ENCODE measurements at regions not wholly inside any gene's neighbourhood (a gene's known extent, or its start where the extent isn't known, plus 50 kb on each side); places are given as distances from the start of the nearest gene placed in this dataset.

DNA sequence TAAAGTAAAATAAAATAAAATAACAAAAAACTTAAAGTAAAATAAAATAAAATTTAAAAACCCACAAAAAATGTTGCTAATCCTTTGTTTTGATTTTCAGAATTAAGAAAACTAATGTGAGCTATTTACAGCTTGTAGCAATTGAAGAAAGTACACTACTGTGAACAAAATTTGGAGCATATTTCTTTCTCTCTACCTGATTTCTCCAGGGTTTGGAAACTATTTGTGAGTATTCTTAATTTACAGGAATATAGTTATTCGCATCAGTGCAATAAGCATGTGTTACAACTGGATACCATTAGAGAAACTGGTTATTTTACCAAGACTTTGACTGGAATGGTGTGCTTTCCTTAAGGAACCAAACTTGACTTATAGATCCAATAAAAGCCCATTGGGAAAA lies 86.1 kb upstream of the CNOT2 start:
- no peak for DNase-seq

DNA sequence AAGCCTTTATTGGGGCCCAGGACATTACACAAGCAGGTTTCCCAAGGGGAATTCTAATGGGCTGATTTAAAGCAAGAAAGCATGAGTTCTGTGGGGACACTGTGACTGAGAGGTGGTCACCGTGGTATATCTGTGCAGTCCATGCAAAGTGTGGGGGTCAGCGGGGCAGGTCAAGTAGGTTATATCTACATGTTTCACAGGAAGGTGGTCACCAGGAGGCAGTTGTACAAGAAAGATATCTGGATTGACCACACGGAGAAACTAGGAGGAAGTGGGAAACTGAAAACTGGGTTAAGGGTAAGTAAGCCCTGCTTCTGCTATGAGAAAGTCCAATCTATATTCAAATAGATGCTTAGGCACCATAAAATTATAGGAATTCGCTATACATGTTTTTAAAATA lies 77.8 kb upstream of the CNOT2 start:
- no peak for DNase-seq

DNA sequence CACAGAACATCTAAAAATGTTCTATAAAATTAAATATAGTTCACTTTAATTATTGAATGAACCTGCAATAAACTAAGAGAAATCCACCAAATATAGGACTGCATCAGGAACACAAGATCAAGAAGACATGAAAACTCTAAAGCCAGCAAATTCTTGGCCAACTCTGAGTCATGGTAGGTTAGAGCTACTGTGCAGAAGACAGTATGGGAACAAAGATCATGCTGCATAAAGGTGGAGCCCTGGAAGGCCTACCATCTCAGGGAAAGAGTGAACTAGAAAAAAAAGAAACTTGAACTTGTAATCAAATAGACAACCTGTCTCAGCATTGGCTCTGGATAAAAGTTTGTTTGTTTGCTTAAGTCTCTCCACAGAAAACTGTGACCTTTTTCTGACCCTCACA lies 66.9 kb upstream of the CNOT2 start:
- DNase-seq: no peak

DNA sequence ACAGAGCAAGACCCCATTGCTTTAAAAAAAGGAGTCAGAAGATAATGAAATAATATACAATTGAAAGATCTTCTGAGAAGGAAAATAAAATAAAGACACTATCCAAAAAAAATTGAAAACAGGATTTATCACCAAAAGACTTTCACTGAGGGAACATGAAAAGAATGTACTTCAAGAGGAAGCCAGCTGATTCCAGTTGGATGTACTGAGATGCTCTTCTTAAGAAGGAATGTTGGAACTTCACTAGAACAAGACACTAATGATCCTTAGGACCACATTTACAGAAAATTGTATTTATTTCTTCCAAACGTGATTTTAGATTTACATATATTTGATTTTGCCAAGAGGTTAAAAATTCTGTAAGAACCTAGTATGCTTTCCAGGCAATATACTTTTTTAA lies 65.6 kb upstream of the CNOT2 start:
- no peak for DNase-seq

DNA sequence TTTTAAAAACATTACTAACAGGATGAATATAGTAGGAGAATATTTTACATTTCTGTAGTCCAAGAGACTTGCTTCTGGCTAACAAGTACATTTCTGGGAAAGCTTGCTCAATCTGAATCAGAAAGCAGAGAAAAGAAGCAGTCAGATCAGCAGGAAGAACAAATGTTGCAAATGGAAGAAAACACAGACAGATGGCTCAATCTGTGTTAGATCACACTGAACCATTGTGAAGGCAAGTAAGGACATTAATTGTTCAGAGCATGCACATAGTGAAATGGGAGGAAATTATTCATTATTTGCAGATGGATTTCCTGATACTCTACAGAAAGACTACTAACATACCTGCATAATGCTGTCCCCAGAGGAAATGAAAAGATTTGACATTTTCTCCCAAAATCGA lies 65.2 kb upstream of the CNOT2 start:
- no peak for DNase-seq

DNA sequence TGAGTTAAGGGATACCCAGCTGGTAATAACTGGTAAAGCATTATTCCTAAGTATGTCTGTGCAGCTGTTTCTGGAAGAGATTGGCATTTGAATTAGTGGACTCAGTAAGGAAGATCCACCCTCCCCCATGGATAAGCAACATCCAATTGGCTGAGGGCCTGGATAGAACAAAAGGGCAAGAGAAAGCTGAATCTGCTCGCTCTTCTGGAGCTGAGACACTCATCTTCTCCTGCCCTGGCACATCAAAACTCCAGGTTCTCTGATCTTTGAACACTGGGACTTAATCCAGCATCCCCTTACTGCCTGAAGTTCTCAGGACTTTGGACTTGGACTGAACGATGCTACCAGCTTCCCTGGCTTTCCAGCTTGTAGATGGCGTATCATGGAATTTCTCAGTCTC lies 63.1 kb upstream of the CNOT2 start:
- no peak for DNase-seq

DNA sequence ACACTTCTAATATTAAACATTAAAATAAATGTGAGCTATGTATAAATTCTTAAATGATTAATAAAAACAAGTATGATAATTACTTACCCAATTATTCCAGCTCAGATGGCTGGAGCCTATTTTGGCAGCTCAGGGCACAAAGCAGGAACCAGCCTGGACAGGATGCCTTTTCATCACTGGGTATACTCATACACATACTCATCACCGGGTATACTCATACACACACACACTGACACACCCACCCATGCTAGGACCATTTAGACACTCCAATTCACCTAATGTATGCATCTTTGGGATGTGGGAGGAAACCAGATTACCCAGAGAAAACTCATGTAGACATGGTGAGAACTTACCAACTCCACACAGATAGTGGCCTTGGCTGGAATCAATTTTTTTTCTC lies 57.9 kb upstream of the CNOT2 start:
- no peak for DNase-seq

DNA sequence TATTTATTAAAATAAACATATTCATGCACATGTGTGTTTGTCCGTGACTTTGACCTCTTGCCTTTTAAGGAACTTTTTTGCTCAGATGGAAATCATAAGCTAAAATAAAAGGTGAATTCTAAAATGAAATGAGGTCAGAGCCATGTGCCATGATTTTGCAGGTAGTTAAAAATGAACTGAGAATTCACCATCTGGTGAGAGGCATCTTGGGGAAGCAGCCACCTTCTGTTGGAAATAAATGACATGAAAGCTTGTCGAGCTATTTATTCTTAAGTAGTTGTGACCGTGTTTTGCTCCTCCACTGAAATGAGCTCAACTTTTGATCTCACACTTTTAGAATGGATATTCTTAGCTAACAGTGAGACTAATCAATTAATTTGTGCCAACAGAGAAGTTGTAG lies 56.8 kb upstream of the CNOT2 start:
- no peak for DNase-seq

DNA sequence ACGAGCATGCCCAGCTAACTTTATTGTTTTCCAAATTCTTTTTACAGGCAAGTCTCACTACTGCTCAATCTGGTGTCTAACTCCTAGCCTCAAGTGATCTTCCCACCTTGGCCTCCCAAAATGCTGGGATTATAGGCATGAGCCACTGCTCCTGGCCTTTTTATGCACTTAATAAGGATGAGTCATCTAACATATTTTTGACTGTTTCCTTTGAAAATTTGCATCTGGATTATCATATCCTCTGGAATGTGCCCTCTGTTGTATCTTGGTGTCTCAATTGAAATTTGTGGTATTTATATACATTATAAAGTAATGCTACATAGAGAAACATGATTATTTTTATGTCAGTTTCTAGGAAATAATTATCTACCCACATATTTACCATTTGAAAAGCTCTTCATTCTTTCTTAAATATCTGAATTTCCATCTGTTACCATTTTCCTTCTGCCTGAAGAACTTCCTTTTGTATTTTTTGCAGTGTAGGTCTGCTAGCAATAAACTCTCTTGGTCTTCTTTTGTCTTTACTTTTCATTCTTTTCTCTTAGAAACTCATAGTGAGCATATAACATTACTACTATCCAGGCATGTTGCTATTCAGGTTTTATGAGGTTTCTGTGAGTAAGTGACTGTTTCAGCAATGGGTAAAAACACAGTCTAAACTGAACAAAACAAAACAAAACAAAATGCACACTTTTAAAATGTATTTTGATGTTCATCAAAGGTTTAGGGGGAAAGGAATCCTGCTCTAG lies 52.8 kb upstream of the CNOT2 start:
- no peak for DNase-seq

Data from CD4-positive, alpha-beta T cell treated with Interleukin-1 beta for 1 hour (primary cell).